GM12873 (cell line): ENCODE measurements at regions not wholly inside any gene's neighbourhood (a gene's known extent, or its start where the extent isn't known, plus 50 kb on each side); places are given as distances from the start of the nearest gene placed in this dataset.

ENCODE experiments used
- CTCF ChIP-seq: IDR thresholded peaks from 2 replicates; pipeline ENCODE4 v1.5.1; 2012; ENCODE audit warnings: low read depth, mild to moderate bottlenecking, moderate library complexity, low read length, control low read depth; ENCODE audit not compliant: insufficient read depth; ENCODE audit errors: missing control alignments

DNA sequence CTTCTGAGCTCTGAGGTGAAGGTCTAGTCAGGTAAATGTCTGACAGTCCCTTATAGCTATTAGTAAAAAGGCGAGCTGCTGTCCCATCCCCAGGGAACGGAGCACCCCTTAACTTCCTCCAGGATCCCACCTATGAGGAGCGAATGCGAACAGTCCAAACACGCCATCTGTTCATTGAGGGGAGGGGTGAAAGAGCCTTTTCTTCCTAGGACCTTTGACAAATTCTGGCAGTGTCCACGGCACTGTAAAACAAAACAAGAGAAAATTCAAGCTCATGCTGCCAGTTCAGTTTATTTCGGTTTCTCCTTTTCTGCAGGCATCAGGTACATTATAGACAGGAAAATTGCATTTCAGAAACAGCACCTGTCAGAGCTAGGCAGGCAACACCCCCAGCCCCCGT lies 253.8 kb upstream of the CADM1 start:
- no peak for TF ChIP-seq CTCF

DNA sequence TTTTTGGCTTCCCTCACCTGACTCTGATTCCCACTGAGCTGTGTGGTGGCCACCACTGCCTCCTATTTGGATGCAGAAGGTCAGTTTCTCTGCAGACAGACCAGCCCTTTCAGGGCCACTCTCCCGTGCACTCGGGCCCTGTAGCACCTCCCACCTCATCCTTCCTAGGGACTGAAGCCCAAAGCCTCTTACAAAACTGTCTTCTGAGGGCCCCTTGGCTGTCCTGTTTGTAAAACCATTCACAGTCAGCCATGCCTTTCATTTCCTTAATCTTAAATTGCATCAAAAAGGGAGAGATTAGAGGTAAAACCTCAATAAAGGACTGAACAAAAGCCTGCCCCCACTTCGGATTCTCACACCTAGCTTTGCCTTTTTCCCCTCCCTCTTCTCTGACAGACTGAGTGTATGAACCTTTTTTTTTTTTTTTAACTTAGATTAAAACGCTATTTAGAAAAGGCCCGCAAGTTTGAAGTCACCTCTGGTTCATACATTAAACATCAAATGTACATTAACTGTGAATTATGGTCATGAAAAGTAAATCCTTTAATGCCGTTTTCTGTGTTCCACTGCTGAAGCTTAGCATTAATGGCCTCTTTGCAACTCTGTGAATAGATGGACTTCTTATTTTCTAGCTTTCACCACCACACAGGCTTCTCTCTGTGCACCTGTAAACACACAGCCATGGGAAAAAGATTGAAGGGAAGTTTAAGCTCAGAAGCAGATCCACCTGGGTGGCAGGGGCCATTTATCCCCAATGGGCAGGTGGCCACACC lies 247.2 kb upstream of the CADM1 start:
- TF ChIP-seq CTCF = no peak

- TF ChIP-seq CTCF = no peak
Observed at GRCh38 chr11:115745610-115746512, 241.6 kb upstream of the CADM1 start.

- no peak for TF ChIP-seq CTCF
Observed at GRCh38 chr11:115745066-115745465, 240.9 kb upstream of the CADM1 start.

DNA sequence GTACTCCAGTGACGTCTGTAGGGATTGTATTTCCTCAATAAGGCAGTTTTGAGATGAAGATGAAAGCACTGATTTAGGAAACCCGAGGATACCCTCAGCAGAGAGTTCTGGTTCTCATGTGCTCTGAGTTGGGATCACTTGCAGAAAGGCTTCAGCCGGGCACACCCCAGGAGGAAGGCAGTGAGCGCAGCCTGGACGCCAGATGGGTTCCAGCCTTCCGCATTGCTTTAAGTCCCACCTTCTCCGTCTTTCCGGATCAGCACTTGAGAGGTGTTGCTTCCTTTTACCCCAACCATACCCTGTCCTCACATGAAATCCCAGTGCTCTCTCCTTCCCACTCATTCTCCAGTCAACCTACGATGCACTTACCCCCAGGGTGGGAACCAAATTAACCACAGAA lies 239.5 kb upstream of the CADM1 start:
- TF ChIP-seq CTCF = no peak

GRCh38 chr11:115741376-115742107 lies 237.3 kb upstream of the CADM1 start:
- no peak for TF ChIP-seq CTCF

DNA sequence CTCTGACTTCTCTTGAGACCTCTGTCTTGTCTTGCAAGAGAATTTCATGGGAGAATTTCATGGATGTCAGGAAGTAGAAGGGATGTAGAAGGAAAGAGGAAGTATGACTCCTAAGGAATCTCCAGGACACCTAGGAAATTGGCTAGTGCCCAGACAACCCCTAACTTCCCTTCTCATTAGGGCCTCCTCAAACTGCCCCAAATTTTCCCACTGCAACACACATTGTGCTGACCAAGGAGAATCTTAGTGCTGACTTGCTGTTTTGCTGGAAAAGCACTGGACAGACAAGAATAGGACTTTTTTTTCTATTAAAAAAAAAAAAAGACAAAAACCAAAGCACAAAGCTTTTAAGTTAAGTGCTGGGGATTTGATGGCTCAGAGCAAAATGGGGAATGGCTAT lies 236.1 kb upstream of the CADM1 start:
- no peak for TF ChIP-seq CTCF
